IMR-90 (cell line): ENCODE measurements at regions not wholly inside any gene's neighbourhood (a gene's known extent, or its start where the extent isn't known, plus 50 kb on each side); places are given as distances from the start of the nearest gene placed in this dataset.

Experiments used
- ATAC-seq: fragments of 200-7000 bp; cut with Tn5 transposase; 2 replicates; pipeline ENCODE4 v1.9.1; 2020; ENCODE audit warnings: low read depth, mild to moderate bottlenecking, moderate library complexity
- BruUV-seq: library from RNA; stranded (reverse); fragments of 400-500 nt; replicated peaks from 2 replicates; lab custom pipeline; 2021; lab: Mats Ljungman, UMichigan
- CTCF ChIA-PET: fragments of 300-600 bp; formaldehyde crosslinking; extraction: SDS; loops from one replicate; lab custom pipeline; 2021; ENCODE audit warnings: antibody characterized with exemption; lab: Yijun Ruan, JAX
- POLR2A ChIA-PET: fragments of 300-600 bp; sonication (Branson Sonifier 250); formaldehyde crosslinking; loops from one replicate; lab custom pipeline; 2022; ENCODE audit warnings: antibody characterized with exemption; ENCODE audit not compliant: unreplicated experiment; lab: Charles Lee
- DNase-seq: peaks from one replicate; pipeline ENCODE4 v3.0.0; 2013
- H2AFZ ChIP-seq: replicated peaks from 2 replicates; pipeline ENCODE3; 2013; ENCODE audit warnings: low read length, mild to moderate bottlenecking; ENCODE audit not compliant: poor library complexity
- H2AK5ac ChIP-seq: 2 replicates; pipeline ENCODE4 v1.6.1; 2013; ENCODE audit warnings: low read depth, low read length, inconsistent platforms
- H2AK9ac ChIP-seq: replicated peaks from 2 replicates; pipeline ENCODE3; 2013; ENCODE audit warnings: mild to moderate bottlenecking, low read depth, low read length, moderate library complexity; ENCODE audit not compliant: poor library complexity
- H2BK120ac ChIP-seq: 2 replicates; pipeline ENCODE4 v1.6.1; 2013; ENCODE audit warnings: low read depth, low read length, inconsistent platforms
- H2BK15ac ChIP-seq: 3 replicates; pipeline ENCODE4 v1.6.1; 2013; ENCODE audit warnings: low read depth, low read length, inconsistent platforms
- H2BK20ac ChIP-seq: 2 replicates; pipeline ENCODE4 v1.6.1; 2013; ENCODE audit warnings: low read depth, mild to moderate bottlenecking, inconsistent platforms, low read length, moderate library complexity
- H2BK5ac ChIP-seq: 2 replicates; pipeline ENCODE4 v1.6.1; 2013; ENCODE audit warnings: mild to moderate bottlenecking, low read depth, low read length, inconsistent platforms; ENCODE audit not compliant: poor library complexity, severe bottlenecking
- H3K14ac ChIP-seq: replicated peaks from 2 replicates; pipeline ENCODE4 v1.6.1; 2013; ENCODE audit warnings: low read depth, low read length, inconsistent platforms
- H3K18ac ChIP-seq: 2 replicates; pipeline ENCODE4 v1.6.1; 2013; ENCODE audit warnings: low read depth, low read length, control low read depth
- H3K23ac ChIP-seq: 2 replicates; pipeline ENCODE4 v1.6.1; 2013; ENCODE audit warnings: low read depth, low read length, inconsistent platforms
- H3K27ac ChIP-seq: 2 replicates; pipeline ENCODE4 v1.5.1; 2013; ENCODE audit warnings: mild to moderate bottlenecking, control low read depth, low read length; ENCODE audit not compliant: insufficient read depth
- H3K27me3 ChIP-seq: 2 replicates; pipeline ENCODE4 v1.6.1; 2013; ENCODE audit warnings: low read length; ENCODE audit not compliant: control insufficient read depth, insufficient read depth
- H3K36me3 ChIP-seq: 2 replicates; pipeline ENCODE4 v1.6.1; 2013; ENCODE audit warnings: low read length, mixed read lengths; ENCODE audit not compliant: control insufficient read depth, insufficient read depth
- H3K4ac ChIP-seq: 2 replicates; pipeline ENCODE4 v1.6.1; 2013; ENCODE audit warnings: low read depth, low read length, inconsistent platforms
- H3K4me1 ChIP-seq: 2 replicates; pipeline ENCODE4 v1.6.1; 2013; ENCODE audit warnings: low read length, mixed read lengths; ENCODE audit not compliant: control insufficient read depth, insufficient read depth
- H3K4me2 ChIP-seq: 2 replicates; pipeline ENCODE4 v1.6.1; 2013; ENCODE audit warnings: low read depth, mild to moderate bottlenecking, control low read depth, low read length, moderate library complexity
- H3K4me3 ChIP-seq: 2 replicates; pipeline ENCODE4 v1.5.1; 2013; ENCODE audit warnings: low read depth, mild to moderate bottlenecking, control low read depth, low read length, moderate library complexity; ENCODE audit not compliant: insufficient read depth
- H3K56ac ChIP-seq: 2 replicates; pipeline ENCODE4 v1.6.1; 2013; ENCODE audit warnings: low read length, inconsistent platforms; ENCODE audit not compliant: insufficient read depth; ENCODE audit errors: extremely low read depth
- H3K79me1 ChIP-seq, 2 experiments: 2 replicates each; pipeline ENCODE4 v1.6.1; 2013; ENCODE audit warnings: low read length in 2 of 2, inconsistent platforms in 1 of 2, low read depth in 1 of 2
- H3K9ac ChIP-seq: 2 replicates; pipeline ENCODE4 v1.6.1; 2013; ENCODE audit warnings: low read depth, low read length, control low read depth
- H3K9me1 ChIP-seq: 2 replicates; pipeline ENCODE4 v1.6.1; 2013; ENCODE audit warnings: low read length, inconsistent platforms; ENCODE audit not compliant: insufficient read depth
- H3K9me3 ChIP-seq: 2 replicates; pipeline ENCODE4 v1.6.1; 2013; ENCODE audit warnings: low read length; ENCODE audit not compliant: control insufficient read depth, insufficient read depth
- H4K20me1 ChIP-seq: 2 replicates; pipeline ENCODE4 v1.6.1; 2013; ENCODE audit warnings: low read length, inconsistent platforms; ENCODE audit not compliant: insufficient read depth
- H4K5ac ChIP-seq: 2 replicates; pipeline ENCODE4 v1.6.1; 2013; ENCODE audit warnings: mild to moderate bottlenecking, low read depth, low read length, control low read depth
- H4K8ac ChIP-seq, 2 experiments: 2 replicates each; pipeline ENCODE4 v1.6.1; 2013; ENCODE audit warnings: low read depth in 2 of 2, low read length in 2 of 2, control low read depth in 1 of 2, inconsistent platforms in 1 of 2
- H4K91ac ChIP-seq: 2 replicates; pipeline ENCODE4 v1.6.1; 2013; ENCODE audit warnings: low read depth, low read length, inconsistent platforms; ENCODE audit not compliant: insufficient read depth
- BHLHE40 ChIP-seq: fragments of 150-350 bp; IDR thresholded peaks from 2 replicates; pipeline ENCODE4 v1.6.1; 2016; ENCODE audit warnings: mild to moderate bottlenecking, low read depth, low read length
- CHD1 ChIP-seq: IDR thresholded peaks from 2 replicates; pipeline ENCODE4 v1.6.1; 2012; ENCODE audit warnings: low read depth, low read length, improper control_type of control experiment
- ELK1 ChIP-seq: fragments of 150-350 bp; IDR thresholded peaks from 2 replicates; pipeline ENCODE4 v1.6.1; 2016; ENCODE audit warnings: low read depth, mild to moderate bottlenecking, low read length, moderate library complexity, borderline replicate concordance
- FOS ChIP-seq: fragments of 150-350 bp; IDR thresholded peaks from 2 replicates; pipeline ENCODE4 v1.6.1; 2016; ENCODE audit warnings: low read depth, low read length
- MAZ ChIP-seq: IDR thresholded peaks from 2 replicates; pipeline ENCODE4 v1.6.1; 2012; ENCODE audit warnings: low read depth, mild to moderate bottlenecking, low read length, improper control_type of control experiment, moderate library complexity, borderline replicate concordance
- MXI1 ChIP-seq: IDR thresholded peaks from 2 replicates; pipeline ENCODE4 v1.6.1; 2012; ENCODE audit warnings: low read depth, mild to moderate bottlenecking, low read length, moderate library complexity, borderline replicate concordance
- NFE2L2 ChIP-seq: fragments of 150-350 bp; IDR thresholded peaks from 2 replicates; pipeline ENCODE4 v1.6.1; 2016; ENCODE audit warnings: low read depth, mild to moderate bottlenecking, low read length
- POLR2A ChIP-seq: IDR thresholded peaks from 2 replicates; pipeline ENCODE4 v1.6.1; 2012; ENCODE audit warnings: mild to moderate bottlenecking, low read depth, low read length
- RAD21 ChIP-seq: IDR thresholded peaks from 2 replicates; pipeline ENCODE4 v1.6.1; 2012; ENCODE audit warnings: low read length, improper control_type of control experiment
- SMC3 ChIP-seq: fragments of 150-350 bp; IDR thresholded peaks from 2 replicates; pipeline ENCODE4 v1.6.1; 2016; ENCODE audit warnings: low read depth, mild to moderate bottlenecking, antibody characterized with exemption, low read length, moderate library complexity
- WGBS, 2 experiments: methylation state at CpG; one replicate each; pipeline versions ENCODE4 v1.1.5 to v1.1.7; 2013; ENCODE audit warnings: missing lambda C conversion rate in 2 of 2; ENCODE audit not compliant: insufficient read length in 1 of 2; ENCODE audit errors: extremely low coverage in 2 of 2; 5-methylcytosine and 5-hydroxymethylcytosine counted together
- dilution Hi-C: fragments of 300-500 bp; cut with HindIII; formaldehyde crosslinking; loops from one replicate; pipeline ENCODE4 v1.14.3; 2018; ENCODE audit warnings: low sequenced_read_pairs; ENCODE audit not compliant: unreplicated experiment
- in situ Hi-C: fragments of 300-500 bp; cut with MboI; formaldehyde crosslinking; loops from 3 replicates; pipeline ENCODE4 v1.14.3; 2019; ENCODE audit warnings: low sequenced_read_pairs, inconsistent platforms, mixed read lengths
- intact Hi-C: fragments of 100-400 bp; cut with micrococcal nuclease; formaldehyde crosslinking; loops from 2 replicates; pipeline ENCODE4 v1.10.0; 2022
- TF ChIP-seq, protein P1 (sequence below): conservative IDR thresholded peaks from 2 replicates; pipeline ENCODE4 v1.5.1; 2012; ENCODE audit warnings: mild to moderate bottlenecking, low read depth, low read length, improper control_type of control experiment

DNA sequence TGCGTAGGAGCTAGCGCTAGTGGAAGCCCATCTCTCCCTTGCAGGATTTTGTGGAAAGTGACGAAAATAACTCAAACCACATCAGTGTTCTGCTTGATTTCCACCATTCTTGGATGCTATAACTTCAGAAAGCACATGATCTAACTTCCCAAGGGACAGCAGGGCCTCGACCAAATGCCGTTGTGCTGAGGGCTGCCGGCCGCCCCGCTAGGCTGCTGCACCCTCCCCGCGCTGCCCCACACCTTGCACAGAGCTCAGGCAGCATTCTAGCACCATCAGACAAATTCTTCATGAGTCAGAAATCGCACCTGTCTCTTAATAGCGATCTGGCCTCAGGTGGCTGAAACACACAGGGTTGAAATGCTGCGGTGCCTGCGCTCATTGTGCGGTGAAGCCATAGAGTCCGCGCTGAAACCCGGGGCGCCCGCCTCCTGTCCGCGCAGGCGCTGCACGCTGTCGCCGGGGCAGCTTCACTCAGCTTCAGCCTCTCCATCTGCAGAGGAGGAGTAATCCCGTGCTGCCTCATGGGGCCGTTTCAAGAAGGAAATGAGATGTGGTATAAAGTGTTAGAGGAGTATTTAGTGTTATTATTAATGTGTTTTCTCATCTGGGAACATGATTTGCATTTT lies 59.2 kb upstream of the B3GAT1 start:
- no peak overlapping the region for H3K4me2 ChIP-seq
- in situ Hi-C loops (no loop called here), intact Hi-C loops (no loop called here), dilution Hi-C loops (no loop called here)
- no peak overlapping the region for H2BK15ac ChIP-seq
- ATAC-seq (no peak), DNase-seq (no peak)
- BruUV-seq = no TSS peak
- H3K27me3 ChIP-seq = no peaks in the 10 kb centered on the region
- H3K23ac ChIP-seq = no peak overlapping the region
- H4K5ac ChIP-seq = no peak overlapping the region
- H3K18ac ChIP-seq = no peak overlapping the region
- H3K9ac ChIP-seq = no peak overlapping the region
- H2AK9ac ChIP-seq = no peak overlapping the region
- no peak overlapping the region for H2AK5ac ChIP-seq
- peaks cover 57% of the 10 kb centered on the region for H3K9me3 ChIP-seq
- H3K4ac ChIP-seq = no peak overlapping the region
- H3K79me1 ChIP-seq = no peaks in the 10 kb centered on the region
- no peak overlapping the region for H2BK120ac ChIP-seq
- H2BK20ac ChIP-seq = no peak overlapping the region
- H4K20me1 ChIP-seq = no peaks in the 10 kb centered on the region
- no peaks in the 10 kb centered on the region for H3K36me3 ChIP-seq
- H3K4me1 ChIP-seq = no peaks in the 10 kb centered on the region
- H2AFZ ChIP-seq = no peak overlapping the region
- no peak overlapping the region for H2BK5ac ChIP-seq
- H4K8ac ChIP-seq = no peak overlapping the region
- 21% methylated on average over 13 of the region's 28 CpGs; no CpG with 5 or more reads in 1 of the 2 experiments for WGBS, 2 experiments
- ChIA-PET POLR2A (no interaction called here), CTCF (no interaction called here)
- H3K14ac ChIP-seq = no peak overlapping the region
- H4K91ac ChIP-seq = no peak overlapping the region
- no peak overlapping the region for H3K4me3 ChIP-seq
- no peak for TF ChIP-seq ELK1
- TF ChIP-seq NFE2L2 = no peak
- no peak for TF ChIP-seq BHLHE40
- no peak for TF ChIP-seq MAZ
- no peak for TF ChIP-seq MXI1
- TF ChIP-seq, protein P1, sequence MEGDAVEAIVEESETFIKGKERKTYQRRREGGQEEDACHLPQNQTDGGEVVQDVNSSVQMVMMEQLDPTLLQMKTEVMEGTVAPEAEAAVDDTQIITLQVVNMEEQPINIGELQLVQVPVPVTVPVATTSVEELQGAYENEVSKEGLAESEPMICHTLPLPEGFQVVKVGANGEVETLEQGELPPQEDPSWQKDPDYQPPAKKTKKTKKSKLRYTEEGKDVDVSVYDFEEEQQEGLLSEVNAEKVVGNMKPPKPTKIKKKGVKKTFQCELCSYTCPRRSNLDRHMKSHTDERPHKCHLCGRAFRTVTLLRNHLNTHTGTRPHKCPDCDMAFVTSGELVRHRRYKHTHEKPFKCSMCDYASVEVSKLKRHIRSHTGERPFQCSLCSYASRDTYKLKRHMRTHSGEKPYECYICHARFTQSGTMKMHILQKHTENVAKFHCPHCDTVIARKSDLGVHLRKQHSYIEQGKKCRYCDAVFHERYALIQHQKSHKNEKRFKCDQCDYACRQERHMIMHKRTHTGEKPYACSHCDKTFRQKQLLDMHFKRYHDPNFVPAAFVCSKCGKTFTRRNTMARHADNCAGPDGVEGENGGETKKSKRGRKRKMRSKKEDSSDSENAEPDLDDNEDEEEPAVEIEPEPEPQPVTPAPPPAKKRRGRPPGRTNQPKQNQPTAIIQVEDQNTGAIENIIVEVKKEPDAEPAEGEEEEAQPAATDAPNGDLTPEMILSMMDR = no peak
- no peak for TF ChIP-seq CHD1
- TF ChIP-seq POLR2A = no peak
- TF ChIP-seq FOS = no peak
- TF ChIP-seq SMC3 = no peak
- TF ChIP-seq RAD21 = no peak
- no peak overlapping the region for H3K27ac ChIP-seq
- no peak overlapping the region for H3K56ac ChIP-seq
- H3K9me1 ChIP-seq = no peaks in the 10 kb centered on the region
